SU-DHL-6 (cell line): ENCODE measurements at regions not wholly inside any gene's neighbourhood (a gene's known extent, or its start where the extent isn't known, plus 50 kb on each side); places are given as distances from the start of the nearest gene placed in this dataset.

Source experiments
- CTCF ChIP-seq: fragments of 200-600 bp; sonication (generic); IDR thresholded peaks from one replicate; pipeline ENCODE4 v1.5.1; 2017; ENCODE audit warnings: antibody characterized with exemption, mild to moderate bottlenecking, low read length, moderate library complexity; ENCODE audit not compliant: insufficient read depth, poor library complexity, severe bottlenecking
- EZH2phosphoT487 ChIP-seq: fragments of 200-600 bp; sonication (generic), shearing (Covaris generic); conservative IDR thresholded peaks from 2 replicates; pipeline ENCODE4 v1.6.1; 2018; ENCODE audit warnings: mild to moderate bottlenecking, antibody characterized with exemption, low read length, moderate library complexity, mixed read lengths

GRCh38 chr2:196370381-196370780 lies 199.0 kb upstream of the STK17B start:
- TF ChIP-seq CTCF (no peak), EZH2phosphoT487 (no peak)
